Left lobe of liver (tissue), 2 donors: ENCODE measurements at regions not wholly inside any gene's neighbourhood (a gene's known extent, or its start where the extent isn't known, plus 50 kb on each side); places are given as distances from the start of the nearest gene placed in this dataset.
A peak's percentile ranks its signal among the peaks of the same experiment; 100 is the strongest.
"Not testable (repeated sequence)": the region's sequence is repeated elsewhere in the genome, so short reads cannot be mapped to it uniquely, and the experiment has no call there.

Experiments used
- ATAC-seq: fragments of 200-7000 bp; cut with Tn5 transposase; one replicate; pipeline ENCODE4 v1.9.1; 2020; ENCODE audit warnings: mild to moderate bottlenecking, moderate library complexity
- DNase-seq: peaks from one replicate; pipeline ENCODE4 v3.0.0-alpha.2; 2020; ENCODE audit warnings: low spot score
- donor health status: DM: no; HTN: no; CAD: no; lungs with moderate emphysema.
- donor health status: DM: no; HTN: yes; CAD: no.

DNA sequence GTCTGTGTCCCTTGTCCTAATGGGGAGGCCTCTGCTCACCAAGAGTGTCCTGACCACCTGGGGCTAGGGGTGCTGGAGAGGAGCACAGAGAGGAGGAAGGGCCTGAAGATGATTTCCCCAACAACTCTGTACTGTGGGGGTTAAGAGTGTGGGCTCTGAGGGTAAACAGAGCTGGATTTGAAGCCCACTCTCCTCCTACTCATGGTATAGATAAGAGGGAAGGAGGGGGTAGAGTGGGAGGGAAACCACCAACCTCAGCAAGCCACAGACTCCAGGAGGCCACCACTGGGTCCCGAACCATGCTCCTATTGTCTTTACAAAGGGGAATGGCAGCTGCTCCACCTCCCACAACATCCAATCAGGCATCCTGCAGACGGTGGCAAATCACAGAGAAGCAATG is 103.6 kb upstream of the RNU6-1 start:
- ATAC-seq (no peak), DNase-seq (no peak)

DNA sequence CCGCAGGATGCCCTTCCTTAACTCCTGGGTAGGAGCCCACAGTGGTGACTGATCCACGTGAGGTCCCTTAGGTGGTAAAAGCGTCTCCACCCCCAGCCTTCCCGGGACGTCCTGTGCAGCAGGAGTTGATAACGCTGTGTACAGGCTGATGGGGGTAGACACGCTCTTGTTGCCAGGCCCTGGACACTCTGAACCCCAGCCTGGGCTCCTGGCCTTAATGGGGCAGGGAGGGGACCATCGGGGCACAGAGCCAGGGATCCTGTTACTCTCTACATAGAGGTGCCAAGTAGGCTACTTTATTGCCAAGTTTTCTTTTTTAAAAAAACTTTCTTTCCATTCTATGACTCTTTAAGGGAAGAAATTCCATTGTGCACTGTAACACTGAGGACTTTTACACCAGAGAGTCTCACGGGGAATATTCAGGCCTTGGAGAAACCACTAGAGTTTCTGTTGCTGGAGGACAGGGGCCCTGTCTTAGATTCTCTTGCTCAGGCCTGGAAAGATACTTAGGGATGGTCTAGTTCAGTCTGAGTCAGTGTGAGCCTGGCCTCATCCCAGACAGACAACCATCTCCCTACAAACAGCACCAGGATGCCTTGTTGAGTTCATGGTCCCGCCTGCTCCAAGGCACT is 104.3 kb upstream of the RNU6-1 start:
- DNase-seq (no peak), ATAC-seq (no peak)

DNA sequence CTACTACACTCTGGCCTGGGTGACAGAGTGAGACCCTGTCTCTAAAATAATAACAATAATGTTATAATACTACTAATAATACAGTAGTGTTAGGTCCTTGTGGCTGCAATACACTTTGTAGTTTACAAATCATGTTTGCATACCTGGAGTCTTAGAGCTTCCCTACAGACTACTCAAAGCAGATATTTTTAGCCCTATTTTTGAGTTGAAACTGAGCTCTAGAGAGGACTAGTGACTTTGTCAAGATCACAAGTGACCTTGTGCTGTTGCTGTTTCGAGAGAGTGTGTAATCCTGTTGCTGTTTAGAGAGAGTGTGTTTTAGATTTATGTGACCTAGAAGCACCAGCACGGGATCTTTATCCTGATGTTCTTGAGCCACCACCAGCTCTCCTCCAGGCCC is 105.3 kb upstream of the RNU6-1 start:
- DNase-seq, result no peak
- ATAC-seq, result no peak

DNA sequence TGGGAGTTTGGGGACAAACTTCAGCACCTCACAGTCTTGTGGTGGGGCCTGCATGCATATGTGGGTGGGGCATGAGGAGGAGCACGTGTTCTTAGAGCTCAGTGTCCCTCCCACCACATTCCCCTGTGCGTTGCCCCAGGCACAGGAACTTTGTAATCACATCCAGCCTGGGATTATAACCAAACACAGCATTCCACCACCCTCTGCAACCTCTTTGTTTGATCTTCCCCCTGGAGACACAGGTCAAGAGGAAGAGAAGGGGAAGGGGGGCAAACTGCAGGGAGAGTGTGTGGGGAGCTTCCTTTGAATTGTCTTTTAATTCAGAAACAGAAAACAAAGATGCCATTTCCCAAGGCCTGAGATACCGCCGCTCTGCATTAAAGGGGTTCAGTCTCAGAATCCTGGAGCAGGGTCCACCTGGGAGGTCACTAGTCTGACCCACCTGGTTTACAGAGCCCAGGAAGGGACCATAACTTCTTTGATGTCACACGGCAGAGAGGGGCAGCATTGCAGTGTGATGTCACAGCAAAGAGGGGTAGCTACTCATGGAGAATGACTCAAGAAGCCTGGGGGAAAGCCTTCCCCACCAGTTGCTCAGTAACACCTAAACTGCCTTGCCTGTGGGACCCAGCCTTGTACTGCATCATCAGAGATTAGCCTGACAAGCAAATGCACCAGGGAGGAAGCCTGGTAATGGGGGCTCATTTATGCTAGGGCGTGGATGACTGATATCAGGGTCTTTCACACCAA is 106.3 kb upstream of the RNU6-1 start:
- no peak for DNase-seq

DNA sequence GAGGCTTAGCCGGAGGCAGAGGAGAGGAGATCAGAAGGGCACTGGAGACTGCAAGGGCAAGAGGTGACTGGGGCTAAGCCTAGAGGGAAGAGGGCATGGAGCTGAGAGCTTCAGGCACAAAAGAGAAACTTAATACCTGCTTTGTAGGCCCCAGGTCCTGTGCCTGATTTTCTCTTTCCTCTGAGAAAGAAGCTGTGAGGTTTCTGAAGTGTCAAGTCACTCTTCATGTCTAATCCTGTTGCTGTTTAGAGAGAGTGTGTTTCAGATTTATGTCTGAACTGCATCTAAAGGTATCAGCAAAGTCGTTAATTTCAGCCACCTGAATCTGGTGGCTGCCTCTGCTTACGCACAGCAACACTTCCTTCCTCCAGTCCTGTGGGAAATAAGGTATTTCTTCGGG is 106.9 kb upstream of the RNU6-1 start:
- ATAC-seq (no peak), DNase-seq (no peak)

More for the DNA sequence above, 106.3 kb upstream of the RNU6-1 start:
- ATAC-seq, result no peak

DNA sequence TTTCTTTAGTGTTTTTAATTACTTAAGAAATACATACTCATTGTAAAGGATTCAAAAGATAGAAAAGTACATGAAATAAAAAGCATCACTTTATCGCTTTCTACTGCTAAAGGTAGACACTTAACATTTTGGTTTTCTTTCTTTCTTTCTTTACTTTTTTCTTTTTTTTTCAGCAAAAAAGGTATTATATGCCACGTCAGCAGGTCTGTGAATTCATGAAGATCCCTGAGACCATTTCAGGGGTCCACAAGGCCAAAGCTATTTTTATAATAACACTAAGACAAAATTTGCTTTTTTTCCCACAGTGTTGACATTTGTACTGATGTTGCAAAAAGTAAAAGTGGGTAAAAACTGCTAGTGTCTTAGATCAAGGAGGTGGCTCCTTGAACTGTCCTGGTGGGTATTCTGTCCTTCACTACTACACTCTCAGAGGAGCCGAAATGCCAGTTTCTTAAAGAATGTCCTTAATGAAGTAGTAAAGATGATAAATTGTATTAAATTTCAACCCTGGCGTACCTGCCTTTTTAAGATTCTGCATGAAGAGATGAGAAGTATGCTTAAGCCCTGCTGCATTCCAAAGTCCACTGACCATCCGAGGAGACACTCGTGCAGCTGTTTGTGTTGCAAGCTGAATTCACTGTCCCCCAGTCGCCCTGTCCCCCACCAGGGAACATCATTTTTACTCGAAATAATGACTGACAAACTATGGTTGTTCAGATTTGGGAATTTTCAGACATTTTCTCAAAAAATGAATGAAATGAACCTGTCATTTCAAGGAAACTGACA is 106.7 kb upstream of the PIAS1 start:
- DNase-seq, result no peak
- no peak for ATAC-seq

DNA sequence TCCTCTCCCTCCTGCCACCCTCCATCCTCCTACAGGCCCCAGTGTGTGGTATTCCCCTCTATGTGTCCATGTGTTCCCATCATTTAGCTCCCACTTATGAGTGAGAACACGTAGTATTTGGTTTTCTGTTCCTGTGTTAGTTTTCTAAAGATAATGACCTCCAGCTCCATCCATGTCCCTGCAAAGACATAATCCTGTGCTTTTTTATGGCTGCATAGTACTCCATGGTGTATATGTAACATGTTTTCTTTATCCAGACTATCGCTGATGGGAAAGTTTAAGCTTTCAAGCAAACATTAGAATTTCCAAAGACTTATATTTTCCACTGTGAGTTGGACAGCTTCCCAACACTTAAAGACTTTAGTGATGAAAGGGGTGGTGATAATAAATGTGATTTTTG is 105.9 kb upstream of the PIAS1 start:
- no peak for ATAC-seq
- no peak for DNase-seq

DNA sequence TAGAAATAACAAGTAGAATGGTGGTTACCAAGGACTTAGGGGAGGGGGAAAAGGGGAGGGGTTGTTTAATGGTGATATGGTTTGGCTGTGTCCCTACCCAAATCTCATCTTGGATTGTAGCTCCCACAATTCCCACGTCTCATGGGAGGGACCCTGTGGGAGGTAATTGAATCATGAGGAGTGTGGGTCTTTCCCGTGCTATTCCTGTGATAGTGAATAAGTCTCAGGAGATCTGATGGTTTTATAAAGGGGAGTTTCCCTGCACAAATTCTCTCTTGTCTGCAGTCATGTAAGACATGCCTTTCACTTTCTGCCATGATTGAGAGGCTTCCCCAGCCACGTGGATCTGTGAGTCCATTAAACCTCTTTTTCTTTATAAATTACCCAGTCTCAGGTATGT is 102.9 kb upstream of the PIAS1 start:
- DNase-seq, ATAC-seq: not testable (repeated sequence)

DNA sequence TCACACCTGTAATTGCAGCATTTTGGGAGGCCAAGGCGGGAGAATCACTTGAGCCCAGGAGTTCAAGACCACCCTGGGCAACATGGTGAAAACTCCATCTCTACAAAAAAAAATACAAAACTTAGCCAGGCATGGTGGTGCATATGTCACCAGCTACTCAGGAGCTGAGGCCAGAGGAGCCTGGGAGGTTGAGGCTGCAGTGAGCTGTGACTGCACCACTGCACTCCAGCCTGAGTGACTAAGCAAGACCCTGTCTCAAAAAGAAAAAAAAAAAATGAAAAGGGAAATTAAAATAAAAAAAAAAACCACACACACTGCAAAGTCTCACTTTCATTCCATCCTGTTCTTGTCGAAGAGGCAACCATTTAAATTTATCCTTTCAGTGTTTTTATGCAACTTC is 100.8 kb upstream of the PIAS1 start:
- DNase-seq, result no peak
- ATAC-seq, result no peak

DNA sequence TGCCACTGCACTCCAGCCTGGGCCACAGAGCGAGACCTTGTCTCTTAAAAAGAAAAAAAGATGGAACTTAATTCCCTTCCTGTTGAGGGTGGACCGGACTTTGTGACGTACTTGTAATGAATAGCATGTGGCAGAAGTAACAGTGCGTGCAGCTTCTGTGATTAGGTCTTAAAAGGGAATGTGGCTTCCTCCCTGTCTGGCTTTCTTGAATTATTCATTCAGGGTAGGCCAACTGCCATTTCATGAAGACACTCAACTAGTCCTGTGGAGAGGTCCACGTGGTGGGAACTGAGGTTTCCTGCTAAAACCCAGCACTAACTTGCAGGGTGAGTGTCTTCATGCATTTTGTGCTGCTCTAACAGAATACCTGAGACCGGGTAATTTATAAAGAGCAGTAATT is 98.9 kb upstream of the PIAS1 start:
- DNase-seq (no peak), ATAC-seq (no peak)

DNA sequence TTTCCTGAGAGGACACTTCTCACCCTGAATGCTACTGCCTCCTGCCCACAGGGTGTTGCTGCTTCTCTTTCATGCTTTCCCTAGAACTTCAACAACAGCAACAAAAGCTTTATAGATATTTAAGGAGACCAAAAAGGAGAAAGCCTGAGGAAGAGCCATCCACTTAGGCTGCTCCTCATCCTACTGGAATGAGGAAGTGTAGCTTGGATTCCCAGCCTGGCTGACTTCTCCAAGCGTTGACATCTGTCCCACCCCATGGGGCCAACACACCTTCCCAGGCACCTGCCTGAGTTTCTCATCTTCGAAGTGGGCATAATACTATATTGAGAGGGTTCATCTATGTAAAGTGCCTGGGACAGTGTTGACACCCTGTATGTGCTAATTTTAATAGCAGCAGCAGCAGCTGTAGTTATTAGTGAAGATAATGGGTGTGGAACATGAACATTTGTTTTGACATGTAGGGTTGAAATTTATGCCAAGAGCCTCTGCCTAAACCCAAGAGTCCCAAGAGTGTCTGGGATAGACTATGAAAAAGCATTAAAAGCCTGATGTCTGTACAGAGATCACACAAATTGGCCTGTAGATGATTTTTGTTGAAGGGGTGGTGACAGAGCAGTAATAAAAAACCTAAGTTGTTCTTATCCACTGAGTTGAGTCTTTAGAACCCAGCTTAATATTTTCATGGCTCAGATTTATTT is 96.5 kb upstream of the PIAS1 start:
- DNase-seq (no peak), ATAC-seq (no peak)

DNA sequence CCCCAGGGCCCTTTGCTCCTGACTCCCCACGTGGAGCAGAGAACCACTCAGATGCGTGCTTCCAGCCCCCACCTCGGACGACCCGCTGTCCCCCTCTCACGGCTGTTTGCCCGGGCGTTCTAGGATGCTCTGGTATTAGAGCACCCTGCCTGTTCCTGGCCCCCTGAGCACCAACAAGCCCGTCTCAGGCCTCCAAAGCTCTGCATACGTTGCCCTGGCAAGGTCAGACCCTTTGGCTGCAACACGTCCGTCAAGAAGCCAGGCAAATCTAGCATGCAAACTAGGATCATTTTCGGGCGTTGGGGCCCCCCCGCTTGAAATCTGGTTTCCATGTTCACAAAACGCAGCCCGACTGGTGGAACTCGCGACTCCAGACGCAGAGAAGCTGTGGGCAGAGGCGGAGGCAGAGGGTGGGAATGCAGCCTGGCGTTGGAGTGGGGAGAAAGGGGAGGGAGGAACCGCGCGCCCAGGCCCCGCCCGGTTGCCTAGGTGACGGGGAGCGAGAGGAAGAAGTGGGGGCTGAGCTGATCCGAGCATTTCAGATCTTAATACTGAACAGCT is 86.2 kb upstream of the PIAS1 start:
- DNase-seq (peak; percentile 62), ATAC-seq (peak; percentile 87)

DNA sequence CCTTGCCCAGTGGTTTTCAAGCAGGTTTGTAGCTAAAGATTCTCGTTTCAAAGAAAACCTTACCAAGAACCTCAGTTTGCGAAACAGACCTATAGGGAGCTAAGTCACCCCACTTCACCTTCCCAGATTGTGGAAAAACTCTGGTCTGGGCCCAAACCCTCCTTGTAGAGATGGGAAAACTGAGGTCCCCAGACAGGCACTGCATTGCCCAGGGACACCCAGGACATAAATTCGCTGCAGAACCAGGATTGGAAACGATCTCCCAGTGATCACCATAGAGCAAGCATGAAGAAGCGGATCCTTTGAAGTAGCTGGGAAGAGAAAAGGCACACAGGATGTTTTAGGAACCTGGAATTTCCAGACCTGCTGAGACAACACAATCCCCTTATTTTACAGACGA is 85.6 kb upstream of the PIAS1 start:
- ATAC-seq (no peak), DNase-seq (no peak)

DNA sequence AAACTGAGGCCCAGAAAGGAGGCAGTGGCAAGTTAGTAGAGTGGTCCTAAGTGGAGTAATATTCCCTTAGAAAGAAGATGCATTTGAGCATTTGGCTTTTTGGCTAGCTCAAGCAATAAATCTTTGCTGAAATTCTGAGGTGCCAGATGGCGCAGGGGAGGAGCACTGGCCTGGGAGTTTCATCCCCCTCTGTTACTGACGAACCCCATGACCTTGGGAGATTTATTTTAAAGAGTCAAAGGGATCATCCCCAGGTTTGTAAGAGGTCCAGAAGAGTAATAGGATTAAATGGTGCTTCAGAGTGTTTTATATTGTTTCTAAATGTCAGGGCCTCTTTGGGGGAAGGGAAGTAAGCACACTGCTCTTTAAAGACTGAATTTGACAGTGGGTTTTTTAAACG is 85.1 kb upstream of the PIAS1 start:
- no peak for ATAC-seq
- no peak for DNase-seq

DNA sequence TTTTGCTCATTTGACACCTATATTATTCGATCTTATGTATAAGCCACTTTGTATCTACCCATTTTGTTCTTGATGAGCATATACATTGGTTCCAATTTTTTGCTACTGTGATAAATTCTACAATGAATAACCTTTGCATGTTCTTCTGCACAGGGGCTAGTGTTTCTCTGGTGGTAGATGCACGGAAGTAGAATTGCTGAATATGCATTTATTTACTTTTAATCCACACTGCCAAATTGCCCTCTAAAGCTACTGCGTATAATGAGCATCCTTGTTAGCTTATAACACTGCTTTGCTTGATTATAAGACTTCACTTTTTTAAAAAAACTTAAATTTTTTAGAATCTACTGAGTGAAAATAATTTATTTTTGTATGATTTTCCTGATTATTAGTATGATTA is 84.2 kb upstream of the PIAS1 start:
- no peak for DNase-seq

DNA sequence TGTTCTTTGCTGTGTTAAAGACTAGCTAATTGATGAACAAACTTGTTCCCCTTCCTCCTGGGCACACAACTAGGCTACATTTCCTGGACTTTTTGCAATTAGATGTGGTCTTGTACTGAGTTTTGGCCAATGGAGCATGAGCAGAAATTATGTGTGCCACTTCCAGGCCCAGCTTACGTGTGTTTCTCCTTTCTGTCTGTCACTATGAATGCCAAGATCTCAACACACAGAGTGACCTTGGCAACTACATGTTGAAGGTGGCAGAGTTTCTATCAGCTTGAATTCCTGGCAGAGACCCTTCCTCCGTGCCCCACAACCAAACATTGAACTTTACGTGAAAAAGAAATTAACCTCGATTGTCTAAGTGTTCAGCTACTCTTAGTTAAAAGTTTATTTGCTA is 81.7 kb upstream of the PIAS1 start:
- DNase-seq (no peak), ATAC-seq (no peak)

More for the DNA sequence above, 84.2 kb upstream of the PIAS1 start:
- ATAC-seq, result no peak

DNA sequence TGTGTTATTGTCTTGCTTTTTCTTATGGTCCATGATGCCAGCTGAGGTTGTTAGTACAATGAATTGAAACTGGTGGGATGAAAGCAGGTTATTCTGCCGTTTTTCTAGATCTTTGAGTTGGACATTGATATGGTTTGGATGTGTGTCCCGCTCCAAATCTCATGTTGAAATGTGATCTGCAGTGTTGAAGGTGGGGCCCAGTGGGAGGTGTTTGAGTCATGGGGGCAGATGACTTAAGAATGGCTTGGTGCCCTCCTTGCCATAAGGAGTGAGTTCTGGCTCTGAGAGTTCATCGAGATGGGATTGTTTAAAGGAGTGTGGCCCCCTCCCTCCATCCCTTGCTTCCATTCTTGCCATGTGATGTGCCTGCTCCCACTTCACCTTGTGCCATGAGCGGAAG is 80.3 kb upstream of the PIAS1 start:
- no peak for DNase-seq
- ATAC-seq, result no peak

DNA sequence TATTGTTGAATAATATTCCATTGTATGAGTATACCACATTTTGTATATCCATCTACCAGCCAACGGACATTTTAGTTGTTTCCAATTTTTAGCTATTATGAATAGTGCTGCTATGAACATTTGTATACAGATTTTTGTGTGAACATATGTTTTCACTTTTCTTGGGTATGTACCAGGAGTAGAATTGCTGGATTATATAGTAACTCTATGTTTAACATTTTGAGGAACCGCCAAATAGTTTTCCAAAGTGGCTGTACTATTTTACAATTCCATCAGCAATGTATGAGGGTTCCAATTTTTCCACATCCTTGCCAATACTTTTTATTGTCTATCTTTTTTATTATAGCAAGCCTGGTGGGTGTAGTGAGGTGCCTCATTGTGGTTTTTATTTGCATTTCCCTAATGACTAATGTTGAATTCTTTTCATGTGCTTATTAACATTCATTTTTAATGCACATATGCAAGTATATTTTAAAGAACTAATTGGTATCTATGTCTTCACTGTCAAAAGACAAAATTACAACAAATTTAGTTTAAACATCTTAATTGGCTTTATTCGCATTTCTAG is 77.5 kb upstream of the PIAS1 start:
- ATAC-seq (no peak), DNase-seq (no peak)

DNA sequence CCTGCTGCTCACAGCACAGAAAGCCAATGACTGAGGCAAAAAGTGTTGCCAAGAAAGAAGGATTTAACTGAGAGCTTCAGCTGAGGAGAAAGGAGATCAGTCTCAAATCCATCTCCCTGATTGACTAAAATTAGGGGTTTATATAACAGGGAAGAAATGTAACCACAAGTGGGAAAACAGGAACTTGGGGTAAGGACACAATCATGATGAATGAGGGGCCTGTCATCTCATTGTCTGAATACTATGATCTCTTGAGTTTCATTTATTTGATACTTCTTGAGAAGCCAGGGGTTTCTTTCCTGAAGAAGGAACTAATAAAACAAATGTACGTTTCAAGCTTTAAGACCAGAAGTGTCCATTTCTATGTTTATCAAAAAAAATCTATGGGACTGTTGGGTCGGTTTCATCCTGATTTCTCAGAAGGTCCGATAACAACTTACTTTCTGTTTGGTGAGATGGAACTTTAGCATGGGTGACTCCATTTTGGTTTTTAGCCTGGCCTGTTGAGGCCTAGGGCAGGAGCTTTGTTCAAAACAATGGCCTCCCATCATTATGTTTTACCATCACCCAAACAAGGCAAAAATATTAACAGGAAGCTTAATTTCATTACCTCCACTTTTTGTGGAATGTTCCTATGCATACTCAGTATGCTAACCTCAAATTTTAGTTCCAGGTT is 76.6 kb upstream of the PIAS1 start:
- ATAC-seq (no peak), DNase-seq (no peak)

DNA sequence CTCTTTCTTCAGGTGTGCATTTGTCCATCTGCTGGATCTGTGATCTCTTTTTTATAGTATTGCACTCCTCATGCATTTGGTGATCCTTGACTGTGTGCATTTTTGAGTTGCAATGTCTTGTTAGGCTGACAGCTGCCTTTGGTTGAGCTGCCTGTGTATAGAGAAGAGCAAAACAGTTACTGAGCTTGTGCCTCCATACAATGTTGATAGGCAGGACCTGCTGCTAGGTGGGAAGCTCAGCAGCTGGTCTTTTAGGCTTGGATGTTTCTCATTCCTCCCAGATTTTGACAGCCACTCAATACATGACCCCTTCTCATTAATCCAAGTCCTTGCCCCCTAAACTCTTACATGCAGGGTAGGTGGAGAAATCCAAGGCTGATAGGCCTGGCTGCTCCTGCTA is 74.8 kb upstream of the PIAS1 start:
- no peak for DNase-seq
- ATAC-seq, result no peak
